K562 (cell line): ENCODE measurements at regions not wholly inside any gene's neighbourhood (a gene's known extent, or its start where the extent isn't known, plus 50 kb on each side); places are given as distances from the start of the nearest gene placed in this dataset.

Experiments used
- ATAC-seq: fragments of 200-7000 bp; cut with Tn5 transposase; 3 replicates; pipeline ENCODE4 v1.9.1; 2020; ENCODE audit warnings: moderate library complexity
- BruUV-seq: library from RNA; stranded (reverse); fragments of 400-500 nt; replicated peaks from 2 replicates; lab custom pipeline; 2021; lab: Mats Ljungman, UMichigan
- CTCF ChIA-PET: fragments of 300-600 bp; formaldehyde crosslinking; extraction: SDS; loops from one replicate; lab custom pipeline; 2021; ENCODE audit warnings: low intra/inter-chr PET ratio; lab: Yijun Ruan, JAX
- POLR2A ChIA-PET: fragments of 300-600, 350-650 bp; sonication (Branson Sonifier 250); formaldehyde crosslinking; extraction: SDS; loops from one replicate; lab custom pipeline; 2021; ENCODE audit warnings: antibody characterized with exemption, inconsistent platforms; lab: Yijun Ruan, JAX
- DNase-seq, 4 experiments: peaks; one replicate each; pipeline versions ENCODE4 v3.0.0 to v3.0.0-alpha.2; 2011 to 2018; ENCODE audit warnings: low spot score in 3 of 4, mixed read lengths in 3 of 4; ENCODE audit errors: extremely low read depth in 1 of 4
- FAIRE-seq: peaks from 2 replicates; lab custom pipeline; 2011; peaks lifted over from hg19 to GRCh38; lab: Jason Lieb, UNC
- H2AFZ ChIP-seq: 2 replicates; pipeline ENCODE4 v1.6.0; 2011; ENCODE audit warnings: low read depth, low read length, control low read depth, inconsistent platforms
- H3K27ac ChIP-seq: fragments of 200-600 bp; 3 replicates; pipeline ENCODE4 v1.8.0; 2011; ENCODE audit warnings: low read depth, mild to moderate bottlenecking, control low read depth, inconsistent platforms, low read length, moderate library complexity, mixed read lengths; ENCODE audit errors: extremely low read depth
- H3K27me3 ChIP-seq, 2 experiments: fragments of 300-600 bp in 1 of 2; 2 replicates in 1 of 2; 3 replicates in 1 of 2; pipeline versions ENCODE4 v1.6.0 to v1.8.0; 2011; ENCODE audit warnings: inconsistent platforms in 2 of 2, low read length in 2 of 2, mild to moderate bottlenecking in 1 of 2, mixed read lengths in 1 of 2, moderate library complexity in 1 of 2; ENCODE audit not compliant: control insufficient read depth in 2 of 2, insufficient read depth in 2 of 2
- H3K36me3 ChIP-seq: fragments of 300-600 bp; 3 replicates; pipeline ENCODE4 v1.8.0; 2011; ENCODE audit warnings: mild to moderate bottlenecking, low read length, inconsistent platforms; ENCODE audit not compliant: control insufficient read depth, insufficient read depth
- H3K4me1 ChIP-seq, 2 experiments: fragments of 200-600 bp in 1 of 2; replicated peaks in 1 of 2; 2 replicates in 1 of 2; 3 replicates in 1 of 2; pipeline versions ENCODE4 v1.5.1 to v1.8.0; 2011; ENCODE audit warnings: inconsistent platforms in 2 of 2, low read length in 2 of 2, mild to moderate bottlenecking in 1 of 2, mixed read lengths in 1 of 2, moderate library complexity in 1 of 2; ENCODE audit not compliant: control insufficient read depth in 2 of 2, insufficient read depth in 2 of 2
- H3K4me2 ChIP-seq: 2 replicates; pipeline ENCODE4 v1.6.1; 2011; ENCODE audit warnings: low read length, control low read depth, inconsistent platforms, mixed read lengths; ENCODE audit not compliant: insufficient read depth
- H3K4me3 ChIP-seq: fragments of 200-600 bp; sonication (generic), shearing (Covaris generic); 2 replicates; pipeline ENCODE4 v1.5.1; 2016; ENCODE audit warnings: control low read depth, inconsistent platforms
- H3K79me2 ChIP-seq: fragments of 200-600 bp; 3 replicates; pipeline ENCODE4 v1.8.0; 2011; ENCODE audit warnings: low read length, inconsistent platforms; ENCODE audit not compliant: control insufficient read depth, insufficient read depth
- H3K9ac ChIP-seq, 2 experiments: 2 replicates each; pipeline versions ENCODE4 v1.6.0 to v1.6.1; 2011; ENCODE audit warnings: low read depth in 2 of 2, low read length in 2 of 2, control low read depth in 1 of 2, inconsistent platforms in 1 of 2, mild to moderate bottlenecking in 1 of 2, mixed read lengths in 1 of 2; ENCODE audit not compliant: insufficient read depth in 1 of 2
- H3K9me1 ChIP-seq: one replicate; pipeline ENCODE4 v1.6.0; 2011; ENCODE audit warnings: inconsistent platforms, mild to moderate bottlenecking, low read length, moderate library complexity; ENCODE audit not compliant: control insufficient read depth, insufficient read depth
- H3K9me3 ChIP-seq: replicated peaks from 2 replicates; pipeline ENCODE4 v1.5.1; 2011; ENCODE audit warnings: low read depth, low read length, inconsistent platforms; ENCODE audit not compliant: control insufficient read depth, insufficient read depth
- H4K20me1 ChIP-seq: replicated peaks from 2 replicates; pipeline ENCODE4 v1.6.1; 2011; ENCODE audit warnings: low read length, inconsistent platforms, mixed read lengths; ENCODE audit not compliant: control insufficient read depth, insufficient read depth
- BHLHE40 ChIP-seq: IDR thresholded peaks from 2 replicates; pipeline ENCODE4 v1.6.1; 2011; ENCODE audit warnings: low read length, improper control_type of control experiment
- CBFA2T2 ChIP-seq: fragments of 450-650 bp; conservative IDR thresholded peaks from 2 replicates; pipeline ENCODE4 v1.6.1; 2017; ENCODE audit warnings: mild to moderate bottlenecking
- ETV6 ChIP-seq, 3 experiments: fragments of 150-350 bp in 1 of 3; sonication (generic) in 1 of 3; formaldehyde crosslinking in 1 of 3; IDR thresholded peaks; 2 replicates each; pipeline versions ENCODE4 v1.6.1 to v1.8.0; 2014 to 2022; ENCODE audit warnings: borderline replicate concordance in 2 of 3, low read depth in 2 of 3, antibody characterized with exemption in 1 of 3, low read length in 1 of 3, mild to moderate bottlenecking in 1 of 3, missing genetic modification reagents in 1 of 3
- HDAC3 ChIP-seq: fragments of 450-650 bp; IDR thresholded peaks from 2 replicates; pipeline ENCODE4 v1.6.1; 2018; ENCODE audit warnings: borderline replicate concordance, mild to moderate bottlenecking, moderate library complexity; ENCODE audit not compliant: partially characterized antibody
- HES1 ChIP-seq: fragments of 450-650 bp; IDR thresholded peaks from 2 replicates; pipeline ENCODE4 v1.6.1; 2016; ENCODE audit warnings: low read depth, mild to moderate bottlenecking, moderate library complexity
- KLF10 ChIP-seq: fragments of 250-450 bp; sonication (Bioruptor Pico); IDR thresholded peaks from 2 replicates; pipeline ENCODE4 v1.6.1; 2021; ENCODE audit warnings: matching md5 sums
- KLF6 ChIP-seq: fragments of 250-450 bp; sonication (Bioruptor Pico); IDR thresholded peaks from 2 replicates; pipeline ENCODE4 v1.4.0; 2020; ENCODE audit warnings: mild to moderate bottlenecking, moderate library complexity, borderline replicate concordance
- MLLT1 ChIP-seq, 2 experiments: fragments of 450-650 bp; IDR thresholded peaks; 2 replicates each; pipeline ENCODE4 v1.6.1; 2016
- MXI1 ChIP-seq: IDR thresholded peaks from 2 replicates; pipeline ENCODE4 v1.6.1; 2011; ENCODE audit warnings: low read depth, mild to moderate bottlenecking, improper control_type of control experiment, low read length
- MYNN ChIP-seq, 2 experiments: sonication (generic); formaldehyde crosslinking in 1 of 2; IDR thresholded peaks; 2 replicates each; pipeline versions ENCODE4 v1.5.0 to v1.6.1; 2016 to 2020; ENCODE audit warnings: antibody characterized with exemption in 1 of 2, missing genetic modification reagents in 1 of 2
- TEAD4 ChIP-seq, 2 experiments: sonication (generic) in 1 of 2; formaldehyde crosslinking in 1 of 2; IDR thresholded peaks; 2 replicates each; pipeline versions ENCODE4 v1.6.1 to v1.8.0; 2012 to 2022; ENCODE audit warnings: borderline replicate concordance in 1 of 2, inconsistent platforms in 1 of 2, low read length in 1 of 2, mild to moderate bottlenecking in 1 of 2, missing genetic modification reagents in 1 of 2
- ZHX1 ChIP-seq: fragments of 150-350 bp; conservative IDR thresholded peaks from 2 replicates; pipeline ENCODE4 v1.6.1; 2014; ENCODE audit warnings: low read length
- ZNF347 ChIP-seq: fragments of 450-650 bp; formaldehyde crosslinking; IDR thresholded peaks from 2 replicates; pipeline ENCODE4 v1.4.0; 2020; ENCODE audit warnings: low read depth, mild to moderate bottlenecking, moderate library complexity
- ZNF518B ChIP-seq: fragments of 250-450 bp; sonication (Bioruptor Pico); IDR thresholded peaks from 2 replicates; pipeline ENCODE4 v1.5.0; 2021; ENCODE audit warnings: mild to moderate bottlenecking, moderate library complexity
- WGBS: fragments of 100-300 bp; shearing (Covaris generic); methylation state at CpG from one replicate; pipeline ENCODE4 v1.1.6; 2016; ENCODE audit warnings: low coverage, mixed read lengths; ENCODE audit not compliant: insufficient coverage; ENCODE audit errors: missing lambda C conversion rate; 5-methylcytosine and 5-hydroxymethylcytosine counted together
- in situ Hi-C: fragments of 300-500 bp; cut with MboI; formaldehyde crosslinking; loops from 4 replicates; pipeline ENCODE4 v1.15.0; 2018; ENCODE audit warnings: inconsistent platforms, mixed read lengths
- intact Hi-C: fragments of 100-400 bp; cut with micrococcal nuclease; formaldehyde crosslinking; loops from 2 replicates; pipeline ENCODE4 v1.14.2; 2022

GRCh38 chr3:182357928-182358327, 435.4 kb upstream of the ATP11B start:
- 0% methylated on average over 1 of the region's 1 CpG for WGBS
- no peak overlapping the region for H3K4me3 ChIP-seq
- no peak overlapping the region for H3K4me2 ChIP-seq
- H3K79me2 ChIP-seq, result no peaks in the 10 kb centered on the region
- in situ Hi-C loops, result no loop called here
- H3K4me1 ChIP-seq, result no peaks in the 10 kb centered on the region
- DNase-seq (no peak), FAIRE-seq (peak; percentile 40), ATAC-seq (no peak)
- H3K9ac ChIP-seq, result no peak overlapping the region
- no peaks in the 10 kb centered on the region for H3K9me3 ChIP-seq
- H3K27me3 ChIP-seq, result no peaks in the 10 kb centered on the region
- no peaks in the 10 kb centered on the region for H3K9me1 ChIP-seq
- CTCF ChIA-PET, result no interaction called here
- intact Hi-C loops, result no loop called here
- no peaks in the 10 kb centered on the region for H3K36me3 ChIP-seq
- H3K27ac ChIP-seq, result no peak overlapping the region
- peak overlapping the region; percentile 24; the same call in 1 of the 2 replicates for H2AFZ ChIP-seq
- POLR2A ChIA-PET, result no interaction called here
- no TSS peak for BruUV-seq
- H4K20me1 ChIP-seq, result no peaks in the 10 kb centered on the region
- no peak for TF ChIP-seq ETV6 (IDR thresholded peaks at IDR 0.05; ENCODE audit: borderline replicate concordance in 1 of 2, low read depth in 2 of 2, low read length in 1 of 2)
- no peak for TF ChIP-seq ETV6 (CRISPR knock-in tag; IDR thresholded peaks at IDR 0.05; ENCODE audit: borderline replicate concordance)
- TF ChIP-seq HDAC3, result no peak
- TF ChIP-seq MLLT1 (IDR thresholded peaks at IDR 0.05), result no peak
- no peak for TF ChIP-seq KLF10 (CRISPR knock-in tag)
- no peak for TF ChIP-seq ZNF518B (CRISPR knock-in tag)
- TF ChIP-seq BHLHE40, result no peak
- no peak for TF ChIP-seq MYNN (IDR thresholded peaks at IDR 0.05)
- no peak for TF ChIP-seq MYNN (CRISPR knock-in tag; IDR thresholded peaks at IDR 0.05)
- no peak for TF ChIP-seq TEAD4 (IDR thresholded peaks at IDR 0.05; ENCODE audit: low read length)
- TF ChIP-seq TEAD4 (CRISPR knock-in tag; IDR thresholded peaks at IDR 0.05; ENCODE audit: borderline replicate concordance), result no peak
- TF ChIP-seq ZHX1, result no peak
- no peak for TF ChIP-seq MXI1
- no peak for TF ChIP-seq ZNF347 (CRISPR knock-in tag)
- no peak for TF ChIP-seq CBFA2T2
- no peak for TF ChIP-seq KLF6 (CRISPR knock-in tag)
- TF ChIP-seq HES1, result no peak
